ENCODE measurements at regions not wholly inside any gene's neighbourhood (a gene's known extent, or its start where the extent isn't known, plus 50 kb on each side); places are given as distances from the start of the nearest gene placed in this dataset.

GRCh38 chr9:129383561-129384490 is 205.8 kb upstream of the IER5L start:
- DNase-seq (ENCODE audit: low spot score): peak; percentile 78

GRCh38 chr9:129383019-129383560 is 205.0 kb upstream of the IER5L start:
- DNase-seq (ENCODE audit: low spot score): peak; percentile 65

- no peak for DNase-seq (ENCODE audit: low spot score)
These were observed 204.4 kb upstream of the IER5L start for GRCh38 chr9:129382281-129383018.

GRCh38 chr9:129381481-129381957 is 203.5 kb upstream of the IER5L start:
- no peak for DNase-seq (ENCODE audit: low spot score)

GRCh38 chr9:129380961-129381401 is 202.9 kb upstream of the IER5L start:
- no peak for DNase-seq (ENCODE audit: low spot score)

GRCh38 chr9:129379886-129380285 is 201.8 kb upstream of the IER5L start:
- DNase-seq (ENCODE audit: low spot score): no peak

- no peak for DNase-seq (ENCODE audit: low spot score)
These were observed 201.2 kb upstream of the IER5L start for GRCh38 chr9:129379181-129379836.

GRCh38 chr9:129377931-129378661 is 200.0 kb upstream of the IER5L start:
- no peak for DNase-seq (ENCODE audit: low spot score)

GRCh38 chr9:129377181-129377580 is 199.1 kb upstream of the IER5L start:
- no peak for DNase-seq (ENCODE audit: low spot score)

- DNase-seq (ENCODE audit: low spot score): no peak
These were observed 197.8 kb upstream of the IER5L start for GRCh38 chr9:129375845-129376244.

- DNase-seq (ENCODE audit: low spot score): no peak
These were observed 196.6 kb upstream of the IER5L start for GRCh38 chr9:129374651-129375050.

GRCh38 chr9:129374231-129374630 is 196.2 kb upstream of the IER5L start:
- DNase-seq (ENCODE audit: low spot score): no peak

- DNase-seq (ENCODE audit: low spot score): no peak
These were observed 195.3 kb upstream of the IER5L start for GRCh38 chr9:129373361-129373760.

GRCh38 chr9:129370770-129371169 is 192.7 kb upstream of the IER5L start:
- no peak for DNase-seq (ENCODE audit: low spot score)

- DNase-seq (ENCODE audit: low spot score): no peak
These were observed 190.4 kb upstream of the IER5L start for GRCh38 chr9:129368444-129368978.

GRCh38 chr9:129367287-129367686 is 189.2 kb upstream of the IER5L start:
- DNase-seq (ENCODE audit: low spot score): no peak

GRCh38 chr9:129365196-129365595 is 187.1 kb upstream of the IER5L start:
- DNase-seq (ENCODE audit: low spot score): no peak

GRCh38 chr9:129363216-129363873 is 185.3 kb upstream of the IER5L start:
- no peak for DNase-seq (ENCODE audit: low spot score)

GRCh38 chr9:129362287-129363000 is 184.4 kb upstream of the IER5L start:
- DNase-seq (ENCODE audit: low spot score): no peak

- DNase-seq (ENCODE audit: low spot score): no peak
These were observed 183.1 kb upstream of the IER5L start for GRCh38 chr9:129361196-129361595.
